MM.1S (cell line): ENCODE measurements at regions not wholly inside any gene's neighbourhood (a gene's known extent, or its start where the extent isn't known, plus 50 kb on each side); places are given as distances from the start of the nearest gene placed in this dataset.

Experiments
- CTCF ChIP-seq: fragments of 300-600 bp; sonication (generic); IDR thresholded peaks from 2 replicates; pipeline ENCODE4 v1.5.1; 2016; ENCODE audit warnings: antibody characterized with exemption, low read length, mixed read lengths
- EZH2phosphoT487 ChIP-seq: fragments of 300-600 bp; sonication (generic); IDR thresholded peaks from 2 replicates; pipeline ENCODE4 v1.6.1; 2018; ENCODE audit warnings: antibody characterized with exemption, low read length

- TF ChIP-seq CTCF: no peak
- TF ChIP-seq EZH2phosphoT487: no peak
Observed at GRCh38 chr2:95757988-95758387, 166.2 kb downstream of the TRIM43 start.
